Neuron (in vitro differentiated cells): ENCODE measurements at regions not wholly inside any gene's neighbourhood (a gene's known extent, or its start where the extent isn't known, plus 50 kb on each side); places are given as distances from the start of the nearest gene placed in this dataset.

Source experiments
- H2AFZ ChIP-seq: one replicate; pipeline ENCODE4 v1.6.1; 2013; ENCODE audit warnings: low read depth, mild to moderate bottlenecking, inconsistent platforms, low read length, moderate library complexity
- H3K27me3 ChIP-seq: one replicate; pipeline ENCODE4 v1.6.1; 2013; ENCODE audit warnings: low read length; ENCODE audit not compliant: insufficient read depth
- H3K36me3 ChIP-seq: one replicate; pipeline ENCODE4 v1.6.1; 2013; ENCODE audit warnings: low read length; ENCODE audit not compliant: insufficient read depth
- H3K4me1 ChIP-seq: one replicate; pipeline ENCODE4 v1.6.1; 2013; ENCODE audit warnings: low read length; ENCODE audit not compliant: insufficient read depth
- H3K4me3 ChIP-seq: 2 replicates; pipeline ENCODE4 v1.5.1; 2013; ENCODE audit warnings: mild to moderate bottlenecking, low read length, moderate library complexity
- H3K9me3 ChIP-seq: one replicate; pipeline ENCODE4 v1.6.1; 2013; ENCODE audit warnings: low read length

- Histone ChIP-seq H3K4me1 (no peaks in the 10 kb centered on the region), H3K4me3 (no peak overlapping the region), H3K9me3 (no peaks in the 10 kb centered on the region), H3K27me3 (peaks cover 4% of the 10 kb centered on the region), H2AFZ (no peak overlapping the region), H3K36me3 (no peaks in the 10 kb centered on the region)
Measured at GRCh38 chr20:39206899-39207564, 244.9 kb downstream of the DHX35 start.

GRCh38 chr20:39195582-39196021 is 233.5 kb downstream of the DHX35 start:
- Histone ChIP-seq H3K27me3 (peaks cover 3% of the 10 kb centered on the region), H3K4me1 (no peaks in the 10 kb centered on the region), H3K36me3 (no peaks in the 10 kb centered on the region), H2AFZ (no peak overlapping the region), H3K9me3 (no peaks in the 10 kb centered on the region), H3K4me3 (no peak overlapping the region)

GRCh38 chr20:39190666-39191570 is 228.8 kb downstream of the DHX35 start:
- Histone ChIP-seq H2AFZ (no peak overlapping the region), H3K36me3 (no peaks in the 10 kb centered on the region), H3K27me3 (peaks cover 3% of the 10 kb centered on the region), H3K9me3 (no peaks in the 10 kb centered on the region), H3K4me3 (no peak overlapping the region), H3K4me1 (no peaks in the 10 kb centered on the region)

GRCh38 chr20:39188266-39188765 is 226.2 kb downstream of the DHX35 start:
- no peaks in the 10 kb centered on the region for H3K9me3 ChIP-seq
- no peak overlapping the region for H2AFZ ChIP-seq
- H3K4me1 ChIP-seq: no peaks in the 10 kb centered on the region
- peaks cover 3% of the 10 kb centered on the region for H3K27me3 ChIP-seq
- no peak overlapping the region for H3K4me3 ChIP-seq
- no peaks in the 10 kb centered on the region for H3K36me3 ChIP-seq

GRCh38 chr20:39181490-39181889 is 219.3 kb downstream of the DHX35 start:
- H2AFZ ChIP-seq: no peak overlapping the region
- no peaks in the 10 kb centered on the region for H3K36me3 ChIP-seq
- H3K4me3 ChIP-seq: no peak overlapping the region
- H3K4me1 ChIP-seq: no peaks in the 10 kb centered on the region
- no peaks in the 10 kb centered on the region for H3K9me3 ChIP-seq
- no peaks in the 10 kb centered on the region for H3K27me3 ChIP-seq

GRCh38 chr20:39176457-39176856 is 214.3 kb downstream of the DHX35 start:
- no peaks in the 10 kb centered on the region for H3K9me3 ChIP-seq
- no peaks in the 10 kb centered on the region for H3K27me3 ChIP-seq
- H3K4me1 ChIP-seq: no peaks in the 10 kb centered on the region
- H3K4me3 ChIP-seq: no peak overlapping the region
- no peak overlapping the region for H2AFZ ChIP-seq
- no peaks in the 10 kb centered on the region for H3K36me3 ChIP-seq

GRCh38 chr20:39170896-39171463 is 208.8 kb downstream of the DHX35 start:
- no peaks in the 10 kb centered on the region for H3K4me1 ChIP-seq
- no peaks in the 10 kb centered on the region for H3K27me3 ChIP-seq
- H2AFZ ChIP-seq: no peak overlapping the region
- H3K9me3 ChIP-seq: no peaks in the 10 kb centered on the region
- H3K4me3 ChIP-seq: no peak overlapping the region
- H3K36me3 ChIP-seq: no peaks in the 10 kb centered on the region

GRCh38 chr20:39165099-39165498 is 203.0 kb downstream of the DHX35 start:
- Histone ChIP-seq H3K4me3 (no peak overlapping the region), H3K36me3 (no peaks in the 10 kb centered on the region)

GRCh38 chr20:39164642-39165041 is 202.5 kb downstream of the DHX35 start:
- Histone ChIP-seq H3K36me3 (no peaks in the 10 kb centered on the region), H2AFZ (no peak overlapping the region), H3K4me3 (no peak overlapping the region), H3K27me3 (no peaks in the 10 kb centered on the region), H3K9me3 (no peaks in the 10 kb centered on the region), H3K4me1 (no peaks in the 10 kb centered on the region)

More at GRCh38 chr20:39165099-39165498, 203.0 kb downstream of the DHX35 start:
- H2AFZ ChIP-seq: no peak overlapping the region
- no peaks in the 10 kb centered on the region for H3K27me3 ChIP-seq
- no peaks in the 10 kb centered on the region for H3K4me1 ChIP-seq
- no peaks in the 10 kb centered on the region for H3K9me3 ChIP-seq

GRCh38 chr20:39163993-39164392 is 201.8 kb downstream of the DHX35 start:
- no peaks in the 10 kb centered on the region for H3K36me3 ChIP-seq
- no peaks in the 10 kb centered on the region for H3K4me1 ChIP-seq
- no peak overlapping the region for H2AFZ ChIP-seq
- no peak overlapping the region for H3K4me3 ChIP-seq
- H3K27me3 ChIP-seq: no peaks in the 10 kb centered on the region
- H3K9me3 ChIP-seq: no peaks in the 10 kb centered on the region

- Histone ChIP-seq H3K27me3 (no peaks in the 10 kb centered on the region), H3K4me1 (no peaks in the 10 kb centered on the region), H3K9me3 (no peaks in the 10 kb centered on the region), H2AFZ (no peak overlapping the region), H3K36me3 (no peaks in the 10 kb centered on the region), H3K4me3 (no peak overlapping the region)
Measured at GRCh38 chr20:39161900-39162299, 199.8 kb downstream of the DHX35 start.

- no peak overlapping the region for H3K4me3 ChIP-seq
- no peaks in the 10 kb centered on the region for H3K4me1 ChIP-seq
- H2AFZ ChIP-seq: no peak overlapping the region
- H3K36me3 ChIP-seq: no peaks in the 10 kb centered on the region
- no peaks in the 10 kb centered on the region for H3K9me3 ChIP-seq
- H3K27me3 ChIP-seq: no peaks in the 10 kb centered on the region
Measured at GRCh38 chr20:39155971-39156370, 193.8 kb downstream of the DHX35 start.

- H3K27me3 ChIP-seq: no peaks in the 10 kb centered on the region
- H3K4me3 ChIP-seq: no peak overlapping the region
- no peaks in the 10 kb centered on the region for H3K4me1 ChIP-seq
- H3K36me3 ChIP-seq: no peaks in the 10 kb centered on the region
- H3K9me3 ChIP-seq: no peaks in the 10 kb centered on the region
- no peak overlapping the region for H2AFZ ChIP-seq
Measured at GRCh38 chr20:39152742-39153141, 190.6 kb downstream of the DHX35 start.
